ENCODE measurements at regions not wholly inside any gene's neighbourhood (a gene's known extent, or its start where the extent isn't known, plus 50 kb on each side); places are given as distances from the start of the nearest gene placed in this dataset.

DNA sequence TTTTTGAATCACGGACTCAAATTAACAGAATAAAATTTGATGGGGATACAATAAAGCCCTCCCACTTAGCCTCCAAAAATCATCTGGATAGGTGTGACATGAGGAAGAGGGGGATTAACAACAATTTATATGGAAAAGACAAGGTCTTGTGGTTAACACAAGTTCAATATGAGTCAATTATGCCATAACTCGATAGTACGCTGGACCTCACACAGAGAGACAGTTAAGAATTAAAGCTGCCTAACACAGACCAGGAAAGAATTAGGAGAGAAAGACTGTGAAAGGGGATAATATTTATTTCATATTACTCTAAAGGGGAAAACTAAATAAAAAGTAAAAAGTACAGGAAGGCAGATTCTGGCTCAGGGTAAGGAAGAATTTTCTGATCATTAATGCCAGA, 243.7 kb upstream of the LYPLAL1 start:
- Histone ChIP-seq H3K56ac (replicated peaks; ENCODE audit: insufficient read length, low read depth, low read length) (no peak overlapping the region), H3K9me3 (ENCODE audit: insufficient read depth in 2 of 2, low read depth in 1 of 2, low read length in 1 of 2) (peaks cover 0 to 3% of the 10 kb centered on the region in 2 experiments; a peak in 1 of 4 replicates)
- TF ChIP-seq RNF2 (IDR thresholded peaks at IDR 0.05; ENCODE audit: borderline replicate concordance, low read depth, low read length, missing control alignments, poor library complexity, severe bottlenecking) (no peak), PHF8 (conservative IDR thresholded peaks at IDR 0.05; ENCODE audit: low read depth, low read length) (no peak), SIN3A (conservative IDR thresholded peaks at IDR 0.05 in 1 of 2, IDR thresholded peaks at IDR 0.05 in 1 of 2; ENCODE audit: low read depth in 1 of 2, low read length in 2 of 2) (no peak), CHD2 (IDR thresholded peaks at IDR 0.05; ENCODE audit: low read length) (no peak), JUND (IDR thresholded peaks at IDR 0.05; ENCODE audit: low read length) (no peak), TEAD4 (IDR thresholded peaks at IDR 0.05; ENCODE audit: low read depth, low read length) (no peak), CREB1 (IDR thresholded peaks at IDR 0.05) (no peak)

More for the DNA sequence above, 243.7 kb upstream of the LYPLAL1 start:
- H3K4me1 ChIP-seq (replicated peaks in 1 of 4; ENCODE audit: control insufficient read depth in 3 of 4, insufficient read depth in 4 of 4, low read length in 3 of 4): no peaks in the 10 kb centered on the region
- no peak overlapping the region for H3K14ac ChIP-seq (ENCODE audit: insufficient read length)
- no peak overlapping the region for H2BK12ac ChIP-seq (ENCODE audit: low read depth, low read length)
- H3K23me2 ChIP-seq (ENCODE audit: low read depth, low read length): no peaks in the 10 kb centered on the region
- no peak overlapping the region for H2BK20ac ChIP-seq (ENCODE audit: low read length)
- no peak overlapping the region for H2BK120ac ChIP-seq (replicated peaks; ENCODE audit: low read depth, low read length)
- no peak overlapping the region for H4K5ac ChIP-seq (ENCODE audit: insufficient read length, low read depth, low read length)
- H3K79me1 ChIP-seq (ENCODE audit: low read depth, low read length): no peaks in the 10 kb centered on the region
- no peak overlapping the region for H2BK15ac ChIP-seq (ENCODE audit: low read length)
- H3K79me2 ChIP-seq (ENCODE audit: control insufficient read depth in 1 of 2, insufficient read depth in 2 of 2, low read length in 2 of 2): no peaks in the 10 kb centered on the region
- H2AFZ ChIP-seq (ENCODE audit: low read length): peak overlapping the region; percentile 29; the same call in 1 of the 2 replicates
- H3K4ac ChIP-seq (replicated peaks; ENCODE audit: insufficient read length, low read depth, low read length): no peak overlapping the region
- FAIRE-seq: no peak
- H3K4me3 ChIP-seq (ENCODE audit: extremely low read depth in 1 of 4, insufficient read depth in 2 of 4, low read depth in 3 of 4, low read length in 4 of 4): no peak overlapping the region
- no peak overlapping the region for H3K23ac ChIP-seq (ENCODE audit: insufficient read length)
- no peak overlapping the region for H3K18ac ChIP-seq (ENCODE audit: extremely low read depth, low read length)
- H3K4me2 ChIP-seq (ENCODE audit: insufficient read depth in 1 of 2, low read depth in 2 of 2, low read length in 2 of 2): no peak overlapping the region
- H4K91ac ChIP-seq (replicated peaks; ENCODE audit: insufficient read length, low read length): no peak overlapping the region
- H3K9ac ChIP-seq (replicated peaks in 1 of 4; ENCODE audit: extremely low read depth in 1 of 4, low read depth in 3 of 4, low read length in 3 of 4): no peak overlapping the region
- WGBS, 2 experiments (ENCODE audit: extremely low coverage in 1 of 2, insufficient coverage in 1 of 2, insufficient read length in 1 of 2, insufficient replicate concordance in 2 of 2, low coverage in 1 of 2, low lambda C conversion rate in 2 of 2, missing lambda C conversion rate in 1 of 2): 98% methylated on average over 3 of the region's 3 CpGs; no CpG with 5 or more reads in 1 of the 2 experiments
- H3K36me3 ChIP-seq (ENCODE audit: control insufficient read depth in 2 of 4, insufficient read depth in 4 of 4, low read length in 3 of 4): no peaks in the 10 kb centered on the region
- no peak overlapping the region for H3K27ac ChIP-seq (ENCODE audit: low read depth, low read length)
- DNase-seq (ENCODE audit: low read depth in 1 of 2, low spot score in 2 of 2): no peak
- no peak overlapping the region for H2BK5ac ChIP-seq (ENCODE audit: low read depth, low read length)
- ChIA-PET CTCF (ENCODE audit: partially characterized antibody) (interaction anchor here (1.0 kb wide), 1 partner anchor 27 kb away, joined by 3 read pairs; no protein-coding TSS in a partner anchor), POLR2A (ENCODE audit: partially characterized antibody) (no interaction called here)
- H3K27me3 ChIP-seq (replicated peaks in 1 of 4; ENCODE audit: control insufficient read depth in 3 of 4, extremely low read depth in 1 of 4, insufficient read depth in 3 of 4, low read length in 3 of 4): no peaks in the 10 kb centered on the region
- no peak overlapping the region for H2AK5ac ChIP-seq (ENCODE audit: low read depth, low read length)
- no peaks in the 10 kb centered on the region for H4K20me1 ChIP-seq (replicated peaks in 1 of 2; ENCODE audit: control insufficient read depth in 1 of 2, insufficient read depth in 2 of 2, low read length in 2 of 2)
- no peak overlapping the region for H4K8ac ChIP-seq (ENCODE audit: extremely low read depth, insufficient read depth, low read length)
